H1 (cell line): ENCODE measurements at regions not wholly inside any gene's neighbourhood (a gene's known extent, or its start where the extent isn't known, plus 50 kb on each side); places are given as distances from the start of the nearest gene placed in this dataset.

Source experiments
- CTCF ChIA-PET: fragments of 300-600 bp; sonication (Branson Sonifier 250); formaldehyde crosslinking; loops from one replicate; lab custom pipeline; 2021; ENCODE audit not compliant: partially characterized antibody; lab: Charles Lee
- POLR2A ChIA-PET: fragments of 300-600 bp; sonication (Branson Sonifier 250); formaldehyde crosslinking; loops from one replicate; lab custom pipeline; 2021; ENCODE audit warnings: inconsistent platforms; ENCODE audit not compliant: partially characterized antibody; lab: Charles Lee
- DNase-seq, 2 experiments: peaks; one replicate each; pipeline versions ENCODE4 v3.0.0 to v3.0.0-alpha.2; 2010 to 2022; ENCODE audit warnings: low spot score in 2 of 2, low read depth in 1 of 2, mixed read lengths in 1 of 2
- FAIRE-seq: peaks from 2 replicates; lab custom pipeline; 2011; peaks lifted over from hg19 to GRCh38; lab: Jason Lieb, UNC
- H2AFZ ChIP-seq: 2 replicates; pipeline ENCODE4 v1.8.1; 2012; ENCODE audit warnings: low read length, inconsistent platforms
- H2AK5ac ChIP-seq: 2 replicates; pipeline ENCODE4 v1.6.1; 2013; ENCODE audit warnings: low read depth, low read length
- H2BK120ac ChIP-seq: replicated peaks from 2 replicates; pipeline ENCODE3; 2013; ENCODE audit warnings: low read depth, low read length, inconsistent platforms
- H2BK12ac ChIP-seq: 2 replicates; pipeline ENCODE4 v1.6.1; 2013; ENCODE audit warnings: low read depth, low read length
- H2BK15ac ChIP-seq: 2 replicates; pipeline ENCODE4 v1.6.1; 2013; ENCODE audit warnings: low read length
- H2BK20ac ChIP-seq: 2 replicates; pipeline ENCODE4 v1.6.1; 2013; ENCODE audit warnings: low read length
- H2BK5ac ChIP-seq: 2 replicates; pipeline ENCODE4 v1.6.1; 2013; ENCODE audit warnings: low read depth, low read length
- H3K14ac ChIP-seq: 2 replicates; pipeline ENCODE4 v1.6.1; 2013; ENCODE audit warnings: inconsistent platforms; ENCODE audit not compliant: insufficient read length
- H3K18ac ChIP-seq: 2 replicates; pipeline ENCODE4 v1.6.1; 2013; ENCODE audit warnings: low read length; ENCODE audit errors: extremely low read depth
- H3K23ac ChIP-seq: 2 replicates; pipeline ENCODE4 v1.6.1; 2013; ENCODE audit warnings: inconsistent platforms; ENCODE audit not compliant: insufficient read length
- H3K23me2 ChIP-seq: 2 replicates; pipeline ENCODE4 v1.6.1; 2013; ENCODE audit warnings: low read depth, low read length
- H3K27ac ChIP-seq: 2 replicates; pipeline ENCODE4 v1.6.1; 2011; ENCODE audit warnings: low read depth, low read length, inconsistent platforms
- H3K27me3 ChIP-seq, 4 experiments: replicated peaks in 1 of 4; 1 replicate in 1 of 4; 2 replicates in 3 of 4; pipeline versions ENCODE4 v1.6.1 to v1.8.1; 2011 to 2013; ENCODE audit warnings: low read length in 3 of 4, mild to moderate bottlenecking in 3 of 4, inconsistent platforms in 2 of 4, mixed read lengths in 2 of 4, moderate library complexity in 1 of 4; ENCODE audit not compliant: control insufficient read depth in 3 of 4, insufficient read depth in 3 of 4; ENCODE audit errors: extremely low read depth in 1 of 4
- H3K36me3 ChIP-seq, 4 experiments: 2 replicates each; pipeline versions ENCODE4 v1.6.1 to v1.8.1; 2011 to 2013; ENCODE audit warnings: mild to moderate bottlenecking in 4 of 4, low read length in 3 of 4, moderate library complexity in 2 of 4, control low read depth in 1 of 4, inconsistent platforms in 1 of 4; ENCODE audit not compliant: insufficient read depth in 4 of 4, control insufficient read depth in 2 of 4
- H3K4ac ChIP-seq: replicated peaks from 2 replicates; pipeline ENCODE3; 2013; ENCODE audit warnings: low read length, low read depth, mixed read lengths, inconsistent platforms; ENCODE audit not compliant: insufficient read length
- H3K4me1 ChIP-seq, 4 experiments: replicated peaks in 1 of 4; 1 replicate in 1 of 4; 2 replicates in 3 of 4; pipeline versions ENCODE4 v1.6.1 to v1.8.1; 2011 to 2013; ENCODE audit warnings: low read length in 3 of 4, inconsistent platforms in 2 of 4, mixed read lengths in 1 of 4; ENCODE audit not compliant: insufficient read depth in 4 of 4, control insufficient read depth in 3 of 4
- H3K4me2 ChIP-seq, 2 experiments: 2 replicates each; pipeline versions ENCODE4 v1.6.1 to v1.8.1; 2011 to 2013; ENCODE audit warnings: low read depth in 2 of 2, low read length in 2 of 2, control low read depth in 1 of 2, inconsistent platforms in 1 of 2, mild to moderate bottlenecking in 1 of 2; ENCODE audit not compliant: insufficient read depth in 1 of 2
- H3K4me3 ChIP-seq, 4 experiments: fragments of 200-600, 300-600 bp in 1 of 4; sonication (generic), shearing (Covaris generic), sonication (Bioruptor Twin) in 1 of 4; 2 replicates each; pipeline versions ENCODE4 v1.5.1 to v1.8.1; 2011 to 2016; ENCODE audit warnings: low read length in 4 of 4, low read depth in 3 of 4, control low read depth in 2 of 4, inconsistent platforms in 2 of 4, mild to moderate bottlenecking in 2 of 4, mixed read lengths in 1 of 4, moderate library complexity in 1 of 4; ENCODE audit not compliant: insufficient read depth in 2 of 4; ENCODE audit errors: extremely low read depth in 1 of 4
- H3K56ac ChIP-seq: replicated peaks from 2 replicates; pipeline ENCODE3; 2013; ENCODE audit warnings: low read depth, mild to moderate bottlenecking, mixed read lengths, low read length, inconsistent platforms; ENCODE audit not compliant: insufficient read length
- H3K79me1 ChIP-seq: 2 replicates; pipeline ENCODE4 v1.6.1; 2013; ENCODE audit warnings: low read depth, low read length, control low read depth
- H3K79me2 ChIP-seq, 2 experiments: 2 replicates each; pipeline versions ENCODE4 v1.6.1 to v1.8.1; 2012 to 2013; ENCODE audit warnings: low read length in 2 of 2, mild to moderate bottlenecking in 2 of 2, inconsistent platforms in 1 of 2; ENCODE audit not compliant: insufficient read depth in 2 of 2, control insufficient read depth in 1 of 2
- H3K9ac ChIP-seq, 4 experiments: replicated peaks in 1 of 4; 1 replicate in 1 of 4; 2 replicates in 3 of 4; pipeline versions ENCODE4 v1.6.1 to v1.8.1; 2011 to 2013; ENCODE audit warnings: low read depth in 3 of 4, low read length in 3 of 4, control low read depth in 2 of 4, mild to moderate bottlenecking in 2 of 4, moderate library complexity in 2 of 4, inconsistent platforms in 1 of 4; ENCODE audit errors: extremely low read depth in 1 of 4
- H3K9me3 ChIP-seq, 2 experiments: 2 replicates each; pipeline versions ENCODE4 v1.6.1 to v1.8.1; 2012 to 2013; ENCODE audit warnings: mild to moderate bottlenecking in 2 of 2, moderate library complexity in 2 of 2, control low read depth in 1 of 2, inconsistent platforms in 1 of 2, low read depth in 1 of 2, low read length in 1 of 2, mixed read lengths in 1 of 2; ENCODE audit not compliant: insufficient read depth in 2 of 2
- H4K20me1 ChIP-seq, 2 experiments: replicated peaks in 1 of 2; 2 replicates each; pipeline versions ENCODE3 to v1.8.1; 2011 to 2013; ENCODE audit warnings: inconsistent platforms in 2 of 2, low read length in 2 of 2, mild to moderate bottlenecking in 1 of 2; ENCODE audit not compliant: insufficient read depth in 2 of 2, control insufficient read depth in 1 of 2
- H4K5ac ChIP-seq: 2 replicates; pipeline ENCODE4 v1.6.1; 2013; ENCODE audit warnings: low read length, low read depth, mixed read lengths, inconsistent platforms; ENCODE audit not compliant: insufficient read length
- H4K8ac ChIP-seq: 2 replicates; pipeline ENCODE4 v1.8.0; 2013; ENCODE audit warnings: mild to moderate bottlenecking, moderate library complexity, low read length, inconsistent platforms; ENCODE audit not compliant: insufficient read depth; ENCODE audit errors: extremely low read depth
- H4K91ac ChIP-seq: replicated peaks from 2 replicates; pipeline ENCODE3; 2013; ENCODE audit warnings: low read length, mixed read lengths, inconsistent platforms; ENCODE audit not compliant: insufficient read length
- HDAC2 ChIP-seq, 2 experiments: fragments of 300-600 bp in 1 of 2; sonication (generic) in 1 of 2; IDR thresholded peaks; 2 replicates each; pipeline ENCODE4 v1.6.1; 2011 to 2012; ENCODE audit warnings: low read depth in 2 of 2, low read length in 2 of 2, mild to moderate bottlenecking in 2 of 2, moderate library complexity in 2 of 2, borderline replicate concordance in 1 of 2, inconsistent platforms in 1 of 2
- SIN3A ChIP-seq, 2 experiments: IDR thresholded peaks in 1 of 2; conservative IDR thresholded peaks in 1 of 2; 2 replicates each; pipeline ENCODE4 v1.6.1; 2011 to 2012; ENCODE audit warnings: low read length in 2 of 2, improper control_type of control experiment in 1 of 2, low read depth in 1 of 2, mild to moderate bottlenecking in 1 of 2
- SIX5 ChIP-seq: IDR thresholded peaks from 2 replicates; pipeline ENCODE4 v1.6.1; 2011; ENCODE audit warnings: mild to moderate bottlenecking, low read depth, low read length
- YY1 ChIP-seq: IDR thresholded peaks from 2 replicates; pipeline ENCODE4 v1.6.1; 2011; ENCODE audit warnings: low read depth, mild to moderate bottlenecking, low read length
- WGBS, 2 experiments: shearing (Covaris generic) in 1 of 2; methylation state at CpG; one replicate each; pipeline versions ENCODE4 v1.1.6 to v1.1.7; 2013 to 2015; ENCODE audit warnings: low lambda C conversion rate in 2 of 2, mixed read lengths in 2 of 2, inconsistent platforms in 1 of 2, low coverage in 1 of 2, missing lambda C conversion rate in 1 of 2; ENCODE audit not compliant: insufficient replicate concordance in 2 of 2, insufficient coverage in 1 of 2, insufficient read length in 1 of 2; ENCODE audit errors: extremely low coverage in 1 of 2, missing lambda C conversion rate in 1 of 2; 5-methylcytosine and 5-hydroxymethylcytosine counted together

- Histone ChIP-seq H3K9me3 (no peaks in the 10 kb centered on the region), H3K36me3 (no peaks in the 10 kb centered on the region), H2BK12ac (no peak overlapping the region), H3K14ac (no peak overlapping the region), H4K91ac (no peak overlapping the region), H2BK120ac (no peak overlapping the region), H3K79me1 (no peaks in the 10 kb centered on the region), H3K79me2 (no peaks in the 10 kb centered on the region), H3K27ac (no peak overlapping the region), H3K27me3 (no peaks in the 10 kb centered on the region), H3K4me2 (no peak overlapping the region), H3K9ac (no peak overlapping the region), H3K4ac (no peak overlapping the region), H3K23ac (no peak overlapping the region), H3K4me1 (0 out of 7 replicates have a peak, but pooled peaks cover 0 to 3% (median 0%) of the 10 kb centered on the region in 4 experiments), H2AFZ (no peak overlapping the region), H4K8ac (no peak overlapping the region), H2BK5ac (no peak overlapping the region), H3K18ac (no peak overlapping the region), H2BK15ac (no peak overlapping the region), H3K4me3 (no peak overlapping the region), H3K23me2 (no peaks in the 10 kb centered on the region), H4K5ac (no peak overlapping the region), H2AK5ac (no peak overlapping the region), H2BK20ac (no peak overlapping the region), H3K56ac (no peak overlapping the region), H4K20me1 (no peaks in the 10 kb centered on the region)
- WGBS, 2 experiments: 90% methylated on average over 4 of the region's 4 CpGs; no CpG with 5 or more reads in 1 of the 2 experiments
- TF ChIP-seq HDAC2 (IDR thresholded peaks at IDR 0.05; ENCODE audit: borderline replicate concordance in 1 of 2, low read depth in 2 of 2, low read length in 2 of 2) (no peak), SIX5 (no peak), SIN3A (conservative IDR thresholded peaks at IDR 0.05 in 1 of 2, IDR thresholded peaks at IDR 0.05 in 1 of 2; ENCODE audit: low read depth in 1 of 2, low read length in 2 of 2) (no peak), YY1 (no peak)
- DNase-seq: no peak
- no peak for FAIRE-seq
- POLR2A ChIA-PET: no interaction called here
- CTCF ChIA-PET: interaction anchor here (0.9 to 1.3 kb wide), 3 partner anchors 9 to 95 kb away, joined by 3 to 4 read pairs (median 3); no protein-coding TSS in a partner anchor
Observed at GRCh38 chr4:107278791-107279483, 242.8 kb upstream of the DKK2 start.
